Kidney glomerular epithelial cell (primary cell): ENCODE measurements at regions not wholly inside any gene's neighbourhood (a gene's known extent, or its start where the extent isn't known, plus 50 kb on each side); places are given as distances from the start of the nearest gene placed in this dataset.
"Not testable (repeated sequence)": the region's sequence is repeated elsewhere in the genome, so short reads cannot be mapped to it uniquely, and the experiment has no call there.

Experiments
- DNase-seq: peaks from one replicate; lab custom pipeline; 2025; lab: John Stamatoyannopoulos, UW

DNA sequence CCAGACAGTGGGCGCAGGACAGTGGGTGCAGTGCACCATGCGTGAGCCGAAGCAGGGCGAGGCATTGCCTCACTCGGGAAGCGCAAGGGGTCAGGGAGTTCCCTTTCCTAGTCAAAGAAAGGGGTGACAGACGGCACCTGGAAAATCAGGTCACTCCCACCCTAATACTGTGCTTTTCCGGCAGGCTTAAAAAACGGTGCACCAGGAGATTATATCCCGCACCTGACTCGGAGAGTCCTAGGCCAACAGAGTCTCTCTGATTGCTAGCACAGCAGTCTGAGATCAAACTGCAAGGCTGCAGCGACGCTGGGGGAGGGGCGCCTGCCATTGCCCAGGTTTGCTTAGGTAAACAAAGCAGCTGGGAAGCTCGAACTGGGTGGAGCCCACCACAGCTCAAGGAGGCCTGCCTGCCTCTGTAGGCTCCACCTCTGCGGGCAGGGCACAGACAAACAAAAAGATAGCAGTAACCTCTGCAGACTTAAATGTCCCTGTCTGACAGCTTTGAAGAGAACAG is 116.4 kb downstream of the CXCL12 start:
- DNase-seq: not testable (repeated sequence)

DNA sequence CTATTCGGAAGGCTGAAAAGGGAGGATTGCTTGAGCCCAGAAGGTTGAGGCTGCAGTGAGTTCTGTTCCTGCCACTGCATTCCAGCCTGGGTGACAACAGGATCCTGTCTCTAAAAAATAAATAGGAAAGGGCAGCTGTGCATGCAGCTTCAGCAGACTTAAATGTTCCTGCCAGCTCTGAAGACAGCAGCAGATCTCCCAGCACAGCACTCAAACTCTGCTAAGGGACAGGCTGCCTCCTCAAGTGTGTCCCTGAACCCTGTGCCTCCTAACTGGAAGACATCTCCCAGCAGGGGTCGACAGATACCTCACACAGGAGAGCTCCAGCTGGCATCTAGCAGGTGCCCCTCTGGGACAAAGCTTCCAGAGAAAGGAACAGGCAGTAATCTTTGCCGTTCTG is 117.9 kb downstream of the CXCL12 start:
- no peak for DNase-seq

GRCh38 chr10:44264244-44264643 is 120.7 kb downstream of the CXCL12 start:
- no peak for DNase-seq

GRCh38 chr10:44263771-44264170 is 121.1 kb downstream of the CXCL12 start:
- DNase-seq: no peak

DNA sequence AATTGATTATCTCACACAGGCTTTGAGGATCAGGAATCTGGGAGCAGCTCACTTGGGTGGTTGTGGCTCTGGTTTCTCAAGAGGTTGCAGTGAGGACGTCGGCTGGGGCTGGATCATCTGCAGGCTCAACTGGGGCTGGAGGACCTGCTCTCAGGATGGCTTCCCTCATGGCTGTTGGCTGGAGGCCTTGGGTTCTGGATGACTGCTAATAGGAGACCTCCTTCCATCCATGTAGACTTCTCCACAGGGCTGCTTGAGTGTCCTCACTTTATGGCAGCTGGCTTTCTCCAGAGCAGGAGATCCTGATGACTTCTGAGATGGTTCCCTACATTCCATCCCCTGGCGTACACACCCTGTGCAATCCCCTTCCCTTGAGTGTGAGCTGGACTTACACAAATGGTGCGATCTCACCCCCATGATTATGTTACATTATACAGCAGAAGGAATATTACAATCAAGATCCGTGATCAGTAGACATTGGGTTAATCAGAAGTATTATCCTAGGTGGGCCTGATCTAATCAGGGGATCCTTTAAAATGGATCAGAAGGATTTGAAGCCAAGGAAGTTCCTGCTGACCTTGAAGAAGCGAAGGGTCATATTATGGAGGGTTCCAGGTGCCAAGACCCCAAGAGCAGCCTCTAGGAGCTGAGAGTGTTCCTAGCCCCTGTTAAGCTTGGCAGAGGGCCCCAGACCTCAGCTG is 122.2 kb downstream of the CXCL12 start:
- no peak for DNase-seq

DNA sequence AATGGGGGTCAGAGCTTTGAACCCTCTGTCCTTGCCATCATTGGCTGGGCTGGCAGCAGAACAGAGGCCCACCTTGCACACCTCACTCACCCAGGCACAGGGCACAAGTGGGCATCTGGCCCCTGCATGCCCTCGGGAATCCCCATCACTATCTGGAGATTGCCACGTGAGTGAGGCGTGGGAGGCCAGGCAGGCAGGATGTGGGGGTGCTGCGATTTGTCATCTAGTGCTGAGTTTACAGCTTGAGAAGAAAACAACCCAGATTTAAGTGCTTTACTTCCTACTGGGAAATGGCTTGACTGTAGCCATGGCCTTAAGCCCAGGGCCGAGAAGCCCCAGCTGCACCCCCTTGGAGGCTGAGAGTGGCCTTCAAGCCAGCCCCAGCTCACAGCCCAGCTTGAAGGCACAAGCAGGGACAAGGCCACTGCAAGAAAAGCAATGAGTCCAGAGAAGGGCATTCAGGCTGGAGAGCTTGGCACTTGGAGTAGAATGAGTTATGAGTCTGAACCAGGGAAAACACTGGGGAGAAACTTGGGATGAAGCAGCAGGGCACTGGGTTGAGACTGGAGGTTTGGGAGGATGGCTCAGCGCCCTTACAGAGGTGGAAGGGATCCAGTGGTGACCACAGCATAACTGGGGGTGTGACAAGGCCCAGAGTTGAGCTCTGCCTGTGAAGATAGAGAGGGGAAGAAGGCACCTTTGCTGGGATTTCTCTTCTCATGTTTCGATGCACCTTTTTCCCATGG is 123.0 kb downstream of the CXCL12 start:
- peak; percentile 32 for DNase-seq

DNA sequence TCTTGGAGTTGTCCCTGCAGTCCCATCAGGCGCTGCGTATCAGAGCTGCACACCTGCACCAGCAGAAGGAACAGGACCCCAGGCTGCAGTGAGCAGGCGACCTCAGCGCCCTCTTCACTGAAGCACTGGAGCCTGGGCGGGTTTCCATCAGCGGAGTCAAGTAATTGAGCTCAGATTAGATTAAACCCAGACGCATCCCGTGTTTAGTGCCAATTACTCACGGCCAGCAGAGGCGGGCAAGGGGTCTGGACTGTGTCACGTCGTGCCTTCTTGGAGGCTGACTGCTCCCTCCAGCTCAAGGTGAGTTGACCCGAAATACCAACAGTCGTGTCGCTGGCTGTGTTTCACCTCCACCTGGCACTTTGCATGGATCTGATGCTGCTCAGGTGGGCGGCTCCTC is 123.6 kb downstream of the CXCL12 start:
- DNase-seq: no peak

GRCh38 chr10:44260286-44260928 is 124.5 kb downstream of the CXCL12 start:
- no peak for DNase-seq

- no peak for DNase-seq
Measured at GRCh38 chr10:44259090-44259874, 125.6 kb downstream of the CXCL12 start.

DNA sequence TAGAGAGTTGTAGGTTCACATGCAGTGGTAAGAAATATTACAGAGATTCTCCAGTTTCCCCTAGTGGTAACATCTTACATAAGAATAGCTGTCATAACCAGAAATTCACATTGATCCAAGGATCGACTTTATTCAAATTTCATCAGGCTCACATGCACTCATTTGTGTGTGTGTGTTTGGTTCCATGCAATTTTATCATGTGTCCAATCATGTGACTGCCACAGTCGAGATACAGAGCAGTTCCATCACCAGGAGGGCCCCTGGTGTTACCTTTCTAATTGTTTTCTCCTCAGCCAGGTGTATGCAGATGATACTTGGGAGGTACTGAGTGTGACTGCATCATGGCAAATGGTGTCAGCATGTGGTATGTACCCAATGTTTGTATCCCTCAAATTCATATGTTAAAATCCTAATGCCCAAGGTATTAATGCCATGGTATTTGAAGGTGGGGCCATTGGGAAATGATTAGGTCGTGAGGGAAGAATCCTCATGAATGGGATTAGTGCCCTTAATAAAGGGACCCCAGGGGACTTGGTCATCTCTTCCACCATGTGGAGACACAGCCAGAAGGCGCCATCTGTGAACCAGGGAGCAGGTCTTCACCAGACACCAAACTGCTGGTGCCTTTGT is 126.3 kb downstream of the CXCL12 start:
- DNase-seq: no peak

GRCh38 chr10:44258019-44258418 is 126.9 kb downstream of the CXCL12 start:
- no peak for DNase-seq

DNA sequence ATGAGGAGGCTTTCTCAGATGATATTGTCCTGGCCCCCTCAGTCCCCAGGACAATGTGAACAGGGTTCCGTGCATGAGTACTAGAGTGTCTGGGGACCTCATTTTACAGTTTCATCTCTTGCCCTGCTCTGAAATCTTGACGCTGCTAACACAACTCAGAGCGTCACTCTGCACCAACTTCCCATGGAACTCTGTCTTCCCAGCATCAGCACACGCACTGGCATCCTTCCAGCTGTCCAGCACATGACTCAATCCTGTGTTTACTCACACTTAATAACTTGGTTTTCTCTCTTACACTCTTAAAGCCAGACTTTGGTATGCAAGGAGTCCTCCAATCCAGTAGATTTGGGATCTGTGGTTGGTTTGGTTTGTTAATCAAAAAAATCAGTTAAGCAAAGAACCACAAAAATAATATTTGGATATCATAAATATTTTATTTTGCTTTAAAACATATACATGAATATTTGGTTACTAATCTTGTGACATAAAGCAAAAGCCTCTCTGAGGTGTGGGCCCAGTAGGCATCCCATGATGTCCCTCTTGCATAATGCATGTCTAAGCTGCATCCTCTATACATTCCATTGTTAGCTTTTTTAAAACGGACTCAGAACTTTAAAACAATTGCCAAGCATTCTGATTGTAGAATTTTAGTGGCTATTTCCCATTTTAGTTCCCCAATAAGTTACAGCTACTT is 131.0 kb downstream of the CXCL12 start:
- DNase-seq: peak; percentile 54

GRCh38 chr10:44252631-44253030 is 132.3 kb downstream of the CXCL12 start:
- not testable (repeated sequence) for DNase-seq

DNA sequence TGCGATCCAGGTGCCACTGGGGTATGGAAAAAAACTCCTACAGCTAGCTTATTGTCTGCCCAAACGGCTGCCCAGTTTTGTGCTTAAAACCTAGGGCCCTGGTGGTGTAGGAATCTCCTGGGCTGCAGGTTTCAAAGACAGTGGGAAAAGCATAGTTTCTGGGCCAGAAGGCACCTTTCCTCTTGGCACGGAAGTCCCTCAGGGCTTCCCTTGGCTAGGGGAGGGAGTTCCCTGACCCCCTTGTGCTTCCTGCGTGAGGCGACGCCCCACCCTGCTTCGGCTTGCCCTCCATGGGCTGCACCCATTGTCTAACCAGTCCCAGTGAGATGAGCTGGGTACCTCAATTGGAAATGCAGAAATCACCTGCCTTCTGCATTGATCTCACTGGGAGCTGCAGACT is 135.0 kb downstream of the CXCL12 start:
- not testable (repeated sequence) for DNase-seq

GRCh38 chr10:44249490-44249889 is 135.4 kb downstream of the CXCL12 start:
- no peak for DNase-seq

- not testable (repeated sequence) for DNase-seq
Measured at GRCh38 chr10:44246700-44247099, 138.2 kb downstream of the CXCL12 start.

GRCh38 chr10:44246287-44246686 is 138.6 kb downstream of the CXCL12 start:
- not testable (repeated sequence) for DNase-seq

DNA sequence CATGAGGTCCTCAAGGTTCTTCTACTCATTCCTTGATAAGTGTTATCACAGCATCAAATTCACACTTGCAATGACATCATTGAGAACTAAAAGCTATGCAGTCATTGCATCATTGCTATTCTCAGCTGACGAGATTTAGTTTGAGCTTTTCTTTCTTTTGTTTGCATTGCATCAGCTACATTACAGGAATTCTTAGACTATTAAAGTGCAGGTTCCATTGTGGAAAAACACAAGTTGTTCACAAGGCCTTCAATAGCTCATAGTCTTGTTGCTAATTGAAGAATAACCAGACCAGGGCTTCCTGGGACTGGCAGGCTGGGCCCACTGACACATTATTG is 139.3 kb downstream of the CXCL12 start:
- peak; percentile 33 for DNase-seq

DNA sequence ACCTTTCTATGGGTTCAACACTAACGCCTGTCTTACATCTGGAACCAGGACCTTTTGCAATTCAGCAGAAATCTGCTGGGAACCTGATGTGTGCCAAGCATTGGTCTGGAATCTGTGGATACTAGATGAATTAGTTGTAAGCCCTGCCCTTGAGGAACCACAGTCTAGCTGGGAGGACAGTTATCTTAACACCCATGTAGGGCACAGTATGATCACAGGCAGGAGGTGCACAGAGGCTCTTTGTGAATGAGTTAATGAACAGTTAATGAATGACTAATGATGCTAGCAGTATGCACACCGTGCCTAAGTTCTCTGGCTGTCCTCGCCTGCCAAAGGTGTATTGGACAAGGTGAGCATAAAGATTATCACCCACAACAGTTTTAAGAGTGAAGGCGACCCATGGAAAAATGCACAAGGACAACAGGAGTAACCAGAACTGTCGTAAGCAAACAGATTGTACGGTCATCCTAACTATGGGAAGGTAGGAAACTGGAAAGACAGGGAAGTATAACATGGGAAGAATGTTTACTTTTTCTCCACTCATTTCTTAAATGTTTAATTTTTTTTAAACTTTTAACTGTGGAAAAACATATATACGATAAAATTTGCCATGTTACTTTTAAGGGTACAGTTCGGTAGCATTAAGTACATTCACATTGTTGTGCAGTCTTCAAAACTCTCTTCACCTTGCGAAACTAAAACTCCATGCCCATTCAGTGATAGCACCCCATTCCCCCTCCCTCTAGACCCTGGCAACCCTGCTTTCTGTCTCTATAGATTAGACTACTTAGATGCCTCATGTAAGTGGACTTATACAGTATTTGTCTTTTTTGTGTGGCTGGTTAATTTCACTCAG is 139.9 kb downstream of the CXCL12 start:
- DNase-seq: no peak

- DNase-seq: no peak
Measured at GRCh38 chr10:44243851-44244510, 140.9 kb downstream of the CXCL12 start.
